ENCODE measurements at regions not wholly inside any gene's neighbourhood (a gene's known extent, or its start where the extent isn't known, plus 50 kb on each side); places are given as distances from the start of the nearest gene placed in this dataset.

DNA sequence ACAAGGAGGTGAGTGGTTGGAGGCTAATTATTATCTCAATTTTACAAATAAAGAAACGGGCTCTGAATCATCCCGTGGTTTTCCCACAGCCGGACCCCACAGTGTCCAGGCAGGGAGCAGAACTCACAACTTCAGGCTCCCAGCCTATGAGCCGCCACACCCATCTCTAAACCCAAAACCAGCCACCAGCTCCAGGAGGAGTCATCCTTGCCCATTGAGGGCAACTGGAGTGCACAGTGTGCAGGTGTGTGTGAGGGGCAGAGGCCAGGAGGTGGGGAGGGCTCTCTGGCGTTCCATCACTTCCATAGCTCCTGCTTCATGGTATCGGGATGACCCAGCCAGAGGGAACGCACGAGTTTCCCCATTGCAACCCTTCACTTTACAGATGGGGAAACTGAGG, 144.5 kb downstream of the CYP26B1 start:
- TF ChIP-seq EZH2 (IDR thresholded peaks at IDR 0.05) (no peak), POLR2AphosphoS5 (IDR thresholded peaks at IDR 0.05; ENCODE audit: borderline replicate concordance, low read depth, low read length) (no peak)
